GOT3 (cell line): ENCODE measurements at regions not wholly inside any gene's neighbourhood (a gene's known extent, or its start where the extent isn't known, plus 50 kb on each side); places are given as distances from the start of the nearest gene placed in this dataset.

Experiments used
- DNase-seq: peaks from one replicate; lab custom pipeline; 2025; ENCODE audit warnings: mixed read lengths; lab: John Stamatoyannopoulos, UW

- no peak for DNase-seq
These were observed 1396.8 kb upstream of the SLC39A10 start for GRCh38 chr2:194260185-194260584.

- no peak for DNase-seq
These were observed 1399.9 kb upstream of the SLC39A10 start for GRCh38 chr2:194257095-194257494.

GRCh38 chr2:194253528-194254259 lies 1403.3 kb upstream of the SLC39A10 start:
- no peak for DNase-seq

GRCh38 chr2:194252127-194252526 lies 1404.9 kb upstream of the SLC39A10 start:
- no peak for DNase-seq

GRCh38 chr2:194232600-194232999 lies 1424.4 kb upstream of the SLC39A10 start:
- no peak for DNase-seq

GRCh38 chr2:194223218-194223617 lies 1433.8 kb upstream of the SLC39A10 start:
- DNase-seq: no peak

- DNase-seq: no peak
These were observed 1442.8 kb upstream of the SLC39A10 start for GRCh38 chr2:194214192-194214591.

- no peak for DNase-seq
These were observed 1451.3 kb upstream of the SLC39A10 start for GRCh38 chr2:194205568-194206227.

GRCh38 chr2:194203898-194204297 lies 1453.1 kb upstream of the SLC39A10 start:
- DNase-seq: no peak

GRCh38 chr2:194182888-194183287 lies 1474.1 kb upstream of the SLC39A10 start:
- DNase-seq: no peak

- no peak for DNase-seq
These were observed 1480.9 kb upstream of the SLC39A10 start for GRCh38 chr2:194176134-194176533.

GRCh38 chr2:194166818-194167217 lies 1490.2 kb upstream of the SLC39A10 start:
- DNase-seq: no peak

- DNase-seq: no peak
These were observed 1501.6 kb upstream of the SLC39A10 start for GRCh38 chr2:194155431-194155830.

- no peak for DNase-seq
These were observed 1505.8 kb upstream of the SLC39A10 start for GRCh38 chr2:194151231-194151630.

- no peak for DNase-seq
These were observed 1521.6 kb upstream of the SLC39A10 start for GRCh38 chr2:194135463-194135862.

GRCh38 chr2:194128810-194129209 lies 1528.2 kb upstream of the SLC39A10 start:
- DNase-seq: no peak

GRCh38 chr2:194126418-194126817 lies 1530.6 kb upstream of the SLC39A10 start:
- no peak for DNase-seq

- no peak for DNase-seq
These were observed 1540.2 kb upstream of the SLC39A10 start for GRCh38 chr2:194116861-194117260.

GRCh38 chr2:194105358-194105757 lies 1551.7 kb upstream of the SLC39A10 start:
- DNase-seq: no peak

- no peak for DNase-seq
These were observed 1552.3 kb upstream of the SLC39A10 start for GRCh38 chr2:194104687-194105086.

- no peak for DNase-seq
These were observed 1552.9 kb upstream of the SLC39A10 start for GRCh38 chr2:194103941-194104659.

- no peak for DNase-seq
These were observed 1554.5 kb upstream of the SLC39A10 start for GRCh38 chr2:194102546-194102945.

- DNase-seq: no peak
These were observed 1556.8 kb upstream of the SLC39A10 start for GRCh38 chr2:194100201-194100600.
